ENCODE measurements at regions not wholly inside any gene's neighbourhood (a gene's known extent, or its start where the extent isn't known, plus 50 kb on each side); places are given as distances from the start of the nearest gene placed in this dataset.

DNA sequence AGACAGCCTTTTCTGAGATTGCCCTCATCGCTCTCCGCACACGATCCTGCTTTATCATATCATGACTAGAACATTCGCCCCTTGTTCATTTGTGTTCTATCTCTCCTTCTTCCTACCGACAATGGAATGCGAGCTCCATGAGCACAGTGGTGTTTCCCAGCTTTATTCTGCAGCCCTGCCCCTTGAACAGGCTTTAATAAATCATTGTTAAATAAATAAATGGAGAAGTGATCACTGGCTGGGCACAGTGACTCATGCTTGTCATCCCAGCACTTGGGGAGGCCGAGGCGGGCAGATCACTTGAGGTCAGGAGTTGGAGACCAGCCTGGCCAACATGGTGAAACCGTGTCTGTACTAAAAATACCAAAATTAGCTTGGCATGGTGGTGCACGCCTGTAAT is 1063.3 kb upstream of the EEF2KMT start:
- DNase-seq, result no peak

DNA sequence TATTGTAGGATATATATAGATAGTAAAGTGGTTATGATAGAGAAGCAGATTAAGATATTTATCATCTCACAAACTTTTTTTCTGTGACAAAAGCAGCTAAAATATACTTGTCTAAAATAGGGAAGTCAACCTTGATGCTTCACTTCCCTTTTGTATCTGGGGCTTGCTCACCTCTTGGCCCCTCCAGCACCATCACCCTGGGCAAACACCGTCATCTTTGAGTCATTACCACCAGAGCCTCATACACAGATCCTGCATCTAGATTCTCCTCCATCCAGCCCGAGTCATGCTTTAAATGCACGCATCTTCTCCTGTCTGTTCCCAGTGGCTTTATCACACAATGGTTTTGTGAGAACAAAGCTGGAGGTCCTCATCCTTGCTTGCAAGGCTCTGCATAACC is 1062.7 kb upstream of the EEF2KMT start:
- DNase-seq, result no peak

DNA sequence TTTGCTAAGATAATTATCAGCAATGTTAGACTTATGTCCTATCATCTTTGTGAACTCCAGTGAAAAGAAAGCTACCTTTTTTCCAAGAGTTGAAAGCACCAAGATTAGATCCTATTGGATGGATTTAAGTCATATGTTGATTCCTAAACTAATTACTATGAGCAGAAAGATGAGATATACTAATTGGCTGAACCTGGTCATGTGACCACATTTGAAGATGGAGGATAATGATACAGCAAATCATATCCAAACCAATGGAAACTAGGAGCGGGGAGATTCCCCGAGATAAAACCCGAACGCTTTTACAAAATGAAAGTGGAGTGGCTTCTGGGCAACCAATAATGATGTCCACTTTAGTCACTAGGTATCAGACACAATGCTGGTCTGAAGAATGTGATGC is 1060.2 kb upstream of the EEF2KMT start:
- DNase-seq, result no peak

DNA sequence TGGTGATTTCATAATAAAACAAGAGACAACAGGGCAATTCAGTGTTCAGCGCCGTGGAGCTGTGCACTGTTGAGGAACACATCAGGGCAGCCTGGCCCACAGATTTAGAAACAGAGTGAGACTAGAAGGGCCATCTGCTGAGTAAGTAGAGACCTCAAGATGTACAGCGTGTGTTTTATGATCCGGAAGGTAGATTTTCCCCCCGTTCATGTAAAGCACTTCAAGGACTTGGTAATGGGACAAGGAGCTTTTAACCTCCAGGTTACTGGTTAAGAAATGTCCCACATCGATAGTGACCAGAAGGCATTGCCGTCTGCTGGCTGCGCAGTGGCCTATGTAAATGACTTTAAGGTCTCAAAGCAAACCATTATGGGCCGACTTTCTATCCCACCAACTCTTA is 1057.7 kb upstream of the EEF2KMT start:
- no peak for DNase-seq

DNA sequence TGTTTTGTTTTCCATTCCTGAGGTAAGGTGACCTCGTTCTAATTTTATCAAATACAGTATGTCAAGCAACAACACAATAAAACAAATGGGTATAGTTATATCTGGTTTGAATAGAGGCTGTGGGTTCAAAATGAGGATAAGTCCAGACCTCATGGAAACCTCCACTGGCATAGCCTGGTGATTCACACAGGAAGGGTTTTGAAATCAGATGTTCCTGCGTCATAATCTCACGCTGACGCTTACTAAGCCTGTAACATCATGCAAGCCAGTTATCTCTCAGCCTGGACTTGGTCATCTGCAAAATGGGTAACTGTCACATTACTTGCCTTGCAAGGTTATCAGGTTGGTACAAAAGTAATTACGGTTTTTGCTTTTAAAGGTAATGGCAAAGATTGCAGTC is 1056.3 kb upstream of the EEF2KMT start:
- DNase-seq, result no peak

DNA sequence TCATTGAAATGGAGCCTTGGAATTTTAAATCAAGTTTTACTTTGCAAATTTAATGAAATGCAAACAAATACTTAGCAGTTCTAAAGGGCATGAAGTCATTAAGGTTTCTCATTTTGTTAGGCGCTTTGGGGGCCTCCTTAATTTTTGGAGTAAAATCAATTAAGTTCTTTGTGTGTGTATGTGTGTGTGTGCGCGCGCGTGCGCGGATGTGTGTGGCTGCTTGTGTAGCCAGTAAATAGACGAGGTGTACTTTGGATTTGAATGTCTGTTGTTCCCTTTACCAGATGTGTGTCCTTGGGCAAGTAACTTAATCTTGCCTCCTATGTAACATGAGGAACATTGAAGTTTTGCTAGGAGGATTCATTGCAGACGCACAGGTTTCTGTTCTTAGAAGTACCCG is 1051.4 kb upstream of the EEF2KMT start:
- DNase-seq, result no peak

DNA sequence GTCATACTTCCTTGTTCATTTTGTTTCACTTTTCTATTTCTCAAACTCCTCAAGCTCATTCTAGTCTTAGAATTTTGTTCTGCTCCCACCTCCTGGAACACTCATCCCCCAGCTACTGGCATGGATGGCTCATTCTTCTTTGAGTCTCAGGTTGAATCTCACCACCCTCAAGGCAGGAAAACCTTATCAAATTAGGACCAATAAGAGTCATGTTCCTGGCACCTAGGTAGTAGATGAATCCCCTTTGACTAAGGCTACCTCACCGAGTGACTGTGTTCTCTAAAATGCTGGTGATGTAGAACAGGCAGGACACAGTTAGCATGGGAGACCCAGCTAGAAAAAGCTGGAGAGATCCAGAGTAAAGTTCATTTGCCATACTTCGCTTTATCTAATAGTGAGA is 1050.8 kb upstream of the EEF2KMT start:
- no peak for DNase-seq

DNA sequence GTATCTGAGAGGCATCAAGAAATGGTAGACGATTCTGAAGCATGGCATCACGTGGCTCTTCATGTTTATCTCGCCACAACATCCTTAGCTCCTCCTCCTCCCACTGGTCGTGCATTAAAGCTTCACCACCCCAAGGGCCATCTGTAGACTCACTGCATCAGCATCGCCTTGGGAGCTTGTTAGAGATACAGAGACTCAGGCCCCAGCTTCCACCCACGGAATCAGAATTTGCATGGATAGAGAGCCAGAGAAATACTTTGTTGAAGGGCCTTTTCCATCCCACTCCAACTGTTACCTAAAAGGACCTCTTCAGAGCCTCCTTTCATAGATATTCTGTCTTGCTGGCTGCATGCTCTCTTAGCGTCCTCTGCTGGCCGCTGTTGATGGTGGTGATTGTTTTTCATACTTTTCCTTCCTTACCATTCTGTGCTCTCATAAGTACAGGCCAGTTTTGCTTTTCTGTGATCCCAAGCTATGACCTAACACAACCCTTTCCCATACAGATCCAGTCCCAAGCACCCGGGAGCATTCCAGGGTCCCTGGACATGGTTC is 1049.4 kb upstream of the EEF2KMT start:
- no peak for DNase-seq

DNA sequence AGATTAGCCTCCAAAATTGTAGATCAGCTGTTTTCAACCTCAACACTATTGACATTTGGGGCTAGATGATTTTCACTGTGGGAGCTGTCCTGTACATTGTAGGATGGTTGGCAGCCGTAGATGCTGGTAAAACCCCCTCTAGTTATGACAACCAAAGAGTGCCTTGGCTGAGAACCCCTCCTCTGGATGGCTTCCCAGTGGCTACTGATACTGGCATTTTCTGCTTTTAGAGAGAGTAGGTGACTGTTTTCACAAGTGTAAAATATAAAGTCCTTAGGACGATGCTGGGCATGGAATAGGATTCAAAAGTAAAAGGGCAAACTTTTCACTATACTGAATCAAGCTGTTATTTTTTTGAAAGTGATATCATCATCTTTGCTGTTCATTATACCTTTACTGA is 1048.8 kb upstream of the EEF2KMT start:
- no peak for DNase-seq

DNA sequence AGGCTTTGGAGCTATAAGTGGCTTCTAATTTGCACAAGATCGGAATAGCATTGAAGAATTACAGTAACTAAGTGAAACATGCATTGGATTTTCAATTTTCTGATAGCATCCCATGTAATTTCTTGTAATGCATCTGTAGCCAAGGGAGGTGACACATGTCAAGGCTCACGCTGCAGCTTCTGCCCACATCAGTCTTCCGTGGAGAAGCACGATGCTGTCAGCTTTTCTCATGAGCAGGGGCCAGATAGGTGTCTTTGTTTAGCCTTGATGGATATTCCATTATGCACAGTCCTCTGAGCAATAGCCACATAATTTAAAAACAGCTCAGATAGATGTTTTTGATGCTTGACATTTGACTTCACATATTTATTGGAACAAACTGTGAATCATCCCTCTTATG is 1046.9 kb upstream of the EEF2KMT start:
- no peak for DNase-seq

DNA sequence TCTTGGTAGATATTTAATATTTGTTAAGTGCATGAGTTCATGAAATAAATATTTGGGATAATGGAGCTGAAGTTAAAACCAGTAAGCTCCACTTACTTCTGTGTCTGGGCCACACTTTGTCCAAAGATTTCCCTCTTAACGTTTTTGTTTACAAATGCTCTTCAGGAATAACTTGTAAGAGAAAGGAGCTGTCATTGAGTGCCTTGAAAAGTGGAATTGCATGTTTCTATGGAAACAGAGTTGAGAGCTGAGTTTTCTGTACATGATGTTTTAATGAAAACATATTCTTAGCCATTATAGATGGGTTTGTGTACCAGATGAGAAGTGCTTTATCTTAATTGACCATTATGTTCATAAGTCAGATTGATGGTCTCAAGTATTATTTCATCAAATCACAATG is 1045.4 kb upstream of the EEF2KMT start:
- no peak for DNase-seq

DNA sequence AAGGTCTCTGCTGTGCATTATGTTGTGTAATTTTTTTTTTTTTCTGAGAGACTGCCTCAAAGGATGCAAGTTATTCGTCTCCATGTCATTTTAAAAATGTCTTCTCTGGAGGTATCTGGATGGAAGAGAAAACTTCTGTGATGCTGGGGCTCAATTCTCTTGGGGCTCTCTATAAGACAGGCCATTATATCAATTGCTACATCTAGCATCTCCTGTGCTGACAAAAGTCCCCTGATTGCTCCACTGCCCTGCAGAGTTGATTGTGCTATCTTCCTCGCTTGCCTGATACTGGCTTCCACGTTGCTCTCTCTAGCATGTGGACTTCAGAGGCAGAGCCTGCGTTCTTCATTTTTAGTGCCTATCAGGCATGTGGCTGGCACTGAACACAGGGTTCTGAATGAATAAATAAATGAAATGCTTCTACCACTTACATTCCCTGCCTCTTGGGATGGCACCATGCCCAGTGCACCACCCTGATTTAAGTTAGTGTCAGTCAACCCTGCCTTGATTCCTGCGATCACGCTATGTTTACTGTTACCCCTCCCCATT is 1035.5 kb upstream of the EEF2KMT start:
- no peak for DNase-seq

DNA sequence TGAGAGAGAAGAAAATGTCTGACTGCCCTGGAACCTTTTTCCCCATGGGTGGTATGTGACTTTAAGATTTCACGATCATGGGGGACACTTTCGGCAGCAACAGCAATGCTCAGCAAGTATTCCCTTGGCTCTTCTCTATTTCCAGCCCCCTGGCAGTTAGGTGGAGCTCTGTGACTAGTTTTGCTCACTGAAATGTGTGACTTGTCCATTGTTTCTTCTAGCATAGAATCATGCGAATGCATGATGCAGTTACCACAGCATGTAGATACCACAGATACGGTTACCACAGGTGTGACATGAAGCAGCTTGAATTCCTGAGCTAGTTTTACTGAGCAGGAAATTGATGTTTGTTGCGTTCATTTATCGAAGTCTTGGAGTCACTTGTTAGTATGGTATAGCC is 1034.5 kb upstream of the EEF2KMT start:
- DNase-seq, result no peak

DNA sequence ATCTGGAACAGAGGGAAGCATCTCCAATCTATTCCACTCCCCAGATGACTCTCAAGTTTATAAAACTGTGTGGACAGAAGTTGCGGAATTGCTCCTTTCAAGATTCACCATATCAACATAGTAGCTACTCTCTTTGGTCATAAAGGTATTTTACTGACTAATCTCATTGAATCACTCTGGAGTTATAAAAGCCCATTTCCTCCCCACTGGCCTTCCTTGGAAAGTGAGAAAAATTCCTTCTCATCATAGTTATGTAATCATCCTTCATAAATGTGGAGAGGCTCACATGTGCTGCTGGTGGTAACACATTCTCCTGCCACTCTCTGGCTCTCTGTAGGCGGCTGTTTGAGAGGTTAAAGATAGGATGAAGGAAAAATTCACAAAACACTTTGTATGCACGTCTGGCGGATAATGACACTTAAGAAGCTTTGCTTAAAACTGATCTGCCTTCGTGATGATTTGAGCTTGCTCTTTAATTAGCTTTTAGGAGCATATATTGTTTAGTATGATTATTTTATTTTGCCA is 1034.0 kb upstream of the EEF2KMT start:
- DNase-seq, result no peak

DNA sequence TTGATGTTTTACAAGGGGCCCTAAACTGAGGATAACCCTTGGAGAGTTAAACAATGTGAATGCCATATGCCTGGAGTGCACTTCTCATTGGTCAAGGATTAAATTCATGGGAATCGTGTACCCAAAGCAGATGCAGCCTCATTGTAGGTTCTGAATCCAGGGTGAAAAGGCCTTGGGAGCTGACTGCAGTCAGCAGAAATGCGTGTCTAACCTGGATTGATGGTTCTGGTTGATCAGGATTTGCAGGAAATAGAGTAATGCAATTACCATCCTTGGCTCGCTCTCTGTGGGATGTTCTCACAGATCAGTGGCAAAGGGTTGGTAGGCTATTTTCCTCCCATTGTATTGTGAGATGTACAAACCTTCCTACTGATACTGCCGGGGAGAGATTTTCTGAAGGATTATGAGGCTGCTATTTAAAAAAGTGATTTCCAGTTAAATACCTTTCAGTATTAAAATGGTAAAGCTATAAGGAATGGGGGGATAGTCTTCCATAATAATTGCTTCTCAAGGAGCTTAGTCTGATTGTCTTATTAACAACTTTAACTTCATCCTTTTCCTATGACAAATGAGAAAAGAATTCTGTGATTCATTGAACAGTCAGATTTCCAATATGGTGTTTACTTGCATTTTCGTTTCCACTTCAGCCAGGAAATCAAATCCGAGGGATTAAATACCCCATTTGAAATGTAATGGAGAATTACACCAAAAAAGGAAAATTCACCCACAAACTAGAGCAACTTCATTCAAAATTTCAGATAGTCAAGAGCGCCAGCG is 1028.1 kb upstream of the EEF2KMT start:
- DNase-seq, result no peak

DNA sequence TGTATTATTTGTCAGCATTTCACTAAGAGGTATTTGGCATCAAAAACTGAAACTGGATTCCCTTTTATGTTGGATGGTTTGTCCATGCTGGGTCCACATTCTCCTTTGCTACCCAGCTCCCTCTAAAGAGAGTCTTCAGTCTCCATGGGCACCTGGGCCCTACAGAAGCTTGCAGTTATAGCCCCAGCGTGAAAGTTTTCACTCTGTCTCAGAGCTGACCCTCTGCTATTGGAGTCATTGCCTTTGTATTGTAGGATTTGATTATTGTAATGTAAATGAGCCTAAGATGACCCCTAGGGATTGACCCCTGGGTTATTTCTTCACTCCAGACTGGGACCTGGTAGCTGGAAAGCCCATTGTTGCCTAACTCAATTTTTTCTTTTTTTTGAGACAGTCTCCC is 1026.5 kb upstream of the EEF2KMT start:
- DNase-seq, result no peak

DNA sequence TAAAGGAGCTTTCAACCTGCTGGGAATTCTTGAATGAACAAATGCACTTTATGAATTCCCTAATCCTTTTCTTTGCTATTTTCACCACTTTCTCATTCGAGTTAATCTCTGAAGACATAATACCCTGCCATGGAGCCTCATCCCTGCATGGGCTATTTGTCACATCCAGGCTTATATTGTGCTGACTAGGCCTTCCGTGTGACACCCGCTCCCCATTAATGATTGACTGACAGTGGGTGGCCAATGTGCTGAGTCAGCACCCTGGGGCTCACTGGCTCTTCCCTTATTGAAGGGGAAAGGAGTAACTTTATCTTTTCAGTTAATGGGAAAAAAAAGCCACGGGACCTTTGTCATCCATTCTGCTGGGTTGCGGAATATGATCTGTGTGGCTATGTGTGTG is 1024.8 kb upstream of the EEF2KMT start:
- no peak for DNase-seq

DNA sequence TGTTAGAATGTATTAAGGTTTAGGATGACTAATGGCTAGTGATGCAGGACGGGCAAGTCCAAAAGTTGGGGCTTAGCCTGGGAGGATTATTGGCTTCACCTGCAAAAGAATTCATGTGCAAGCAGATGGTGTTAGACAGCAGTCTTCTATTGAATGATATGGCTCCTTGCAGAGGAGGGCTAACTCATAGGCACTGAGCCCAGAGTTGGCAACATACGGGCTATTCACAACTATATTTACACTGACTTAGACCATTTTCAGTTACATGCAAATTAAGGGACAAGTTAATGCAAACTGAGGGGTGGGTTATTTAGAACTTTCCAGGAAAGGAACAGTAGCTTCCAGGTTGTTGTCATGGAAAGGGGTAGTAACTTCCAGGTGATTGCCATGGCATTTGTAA is 1017.1 kb upstream of the EEF2KMT start:
- no peak for DNase-seq

DNA sequence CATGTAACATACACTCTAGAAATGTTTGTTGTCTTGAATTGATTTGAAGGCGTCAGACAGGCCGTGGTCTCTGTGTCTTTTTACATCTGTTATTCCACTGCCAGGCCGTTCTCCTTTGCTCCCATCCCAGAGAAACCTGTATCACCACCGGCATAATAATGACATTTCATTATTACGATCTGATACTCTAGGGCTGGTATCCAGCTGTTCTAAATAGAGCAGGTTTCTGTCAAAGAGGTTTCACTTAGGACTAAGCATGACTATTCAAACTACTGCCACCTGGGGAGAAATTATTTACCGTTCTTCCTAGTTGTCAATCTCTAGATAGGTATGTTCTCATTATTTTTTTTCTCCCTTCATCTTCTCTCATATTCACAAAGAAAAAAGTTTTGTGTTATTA is 1016.2 kb upstream of the EEF2KMT start:
- DNase-seq, result no peak

DNA sequence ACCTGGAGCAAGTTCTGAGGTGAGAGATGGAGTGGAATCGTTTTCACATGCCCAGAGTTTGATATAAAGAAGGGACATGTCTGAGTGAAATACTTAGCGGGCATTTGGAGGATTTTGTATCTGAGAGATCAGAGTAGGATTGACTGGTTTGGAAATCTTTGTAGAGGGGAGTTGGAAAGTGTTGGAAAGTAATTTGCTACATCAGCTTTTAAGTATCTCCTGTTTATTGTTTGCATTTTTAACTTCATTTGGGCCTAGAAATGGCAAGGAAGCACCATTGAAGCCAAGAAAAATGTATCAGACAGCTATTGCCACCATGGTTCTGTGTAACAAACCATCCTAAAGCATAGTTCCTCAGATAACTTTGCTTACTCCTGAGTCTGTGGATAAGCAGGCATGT is 1015.1 kb upstream of the EEF2KMT start:
- no peak for DNase-seq

DNA sequence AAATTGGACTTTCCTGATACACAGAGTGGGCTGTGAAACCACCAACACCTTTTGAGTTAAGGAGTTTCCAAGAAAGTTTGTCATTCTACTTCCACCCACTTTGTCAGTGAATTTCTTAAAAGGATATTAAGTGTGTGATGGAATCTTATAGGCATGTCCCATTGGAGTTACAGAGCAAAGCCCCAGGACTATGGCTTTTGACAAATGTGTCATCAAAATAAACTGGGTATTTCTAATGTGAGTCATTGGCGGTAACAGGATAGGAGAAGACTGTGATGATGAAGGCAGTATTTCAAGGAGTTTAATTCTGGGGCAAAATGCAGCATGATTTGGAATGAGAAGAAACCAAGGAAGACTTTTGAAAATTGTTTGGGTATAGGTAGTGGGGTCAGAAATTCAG is 1013.8 kb upstream of the EEF2KMT start:
- DNase-seq, result no peak

DNA sequence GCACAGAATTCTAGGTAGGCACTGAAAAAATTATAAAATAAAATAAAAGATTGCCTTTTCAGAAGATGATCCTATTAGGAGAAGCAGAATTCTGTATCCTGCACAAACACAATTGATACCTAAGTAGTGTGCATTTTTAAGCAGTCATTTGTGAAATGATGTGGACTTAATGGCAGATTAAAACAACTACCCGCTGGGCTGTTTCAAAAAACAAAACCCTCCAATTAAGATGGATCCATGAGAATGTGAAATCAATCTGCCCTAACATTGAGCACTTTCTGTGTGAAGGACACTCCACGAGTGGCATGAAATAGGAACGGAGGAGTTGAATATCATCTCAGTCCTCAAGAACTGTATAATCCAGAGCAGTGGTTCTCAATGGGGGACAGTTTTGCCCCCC is 1012.8 kb upstream of the EEF2KMT start:
- DNase-seq, result no peak

DNA sequence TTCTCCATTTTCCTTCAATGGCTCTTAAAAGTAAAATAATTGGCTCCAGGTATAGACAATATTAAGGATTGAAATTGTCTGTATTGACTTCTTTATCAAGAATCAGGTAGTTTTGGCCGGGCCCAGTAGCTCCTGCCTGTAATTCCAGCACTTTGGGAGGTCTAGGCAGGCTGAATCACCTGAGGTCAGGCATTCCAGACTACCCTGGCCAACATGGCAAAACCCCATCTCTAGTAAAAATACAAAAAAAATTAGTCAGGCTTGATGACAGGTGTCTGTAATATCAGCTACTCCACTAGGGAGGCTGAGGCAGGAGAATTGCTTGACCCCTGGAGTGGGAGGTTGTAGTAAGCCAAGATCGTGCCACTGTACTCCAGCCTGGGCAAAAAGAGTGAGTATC is 1008.5 kb upstream of the EEF2KMT start:
- DNase-seq, result no peak

DNA sequence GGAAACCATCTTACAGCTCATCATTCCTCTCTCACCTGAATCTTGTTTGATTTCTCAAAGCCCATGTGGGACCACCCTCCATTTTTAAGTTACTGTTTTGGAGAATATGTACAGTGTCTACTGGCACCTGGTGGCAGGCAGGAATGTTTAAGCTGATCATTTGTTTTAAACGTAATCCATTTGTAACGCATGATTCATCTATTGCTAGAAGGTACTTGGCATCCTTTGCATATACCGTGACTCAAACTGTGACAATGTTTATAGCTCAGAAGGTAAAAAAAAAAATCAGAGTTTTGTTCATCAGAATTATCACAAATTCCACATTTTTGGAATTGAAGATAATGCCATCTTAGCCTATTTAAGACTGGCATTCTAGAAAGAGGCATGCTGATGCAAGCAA is 1007.5 kb upstream of the EEF2KMT start:
- DNase-seq, result no peak

DNA sequence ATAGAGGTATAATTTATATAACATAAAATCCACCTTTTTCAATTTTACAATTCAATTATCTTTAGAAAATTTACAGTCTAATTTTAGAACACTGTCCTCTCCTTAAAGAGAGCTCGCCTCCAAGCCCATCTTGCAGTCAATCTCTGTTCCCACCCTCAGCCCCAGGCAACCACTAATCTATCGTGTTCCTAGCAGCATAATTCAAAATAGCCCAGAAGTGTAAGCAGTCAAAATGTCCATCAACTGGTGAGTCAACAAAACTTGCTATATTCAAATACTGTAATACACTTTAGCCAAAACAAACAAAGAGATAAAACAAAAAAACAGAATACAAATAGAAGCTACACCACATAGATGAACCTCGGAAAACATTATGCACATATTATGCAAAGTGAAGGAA is 1006.8 kb upstream of the EEF2KMT start:
- DNase-seq, result no peak
